Esophagus muscularis mucosa (tissue), 4 donors: ENCODE measurements at regions not wholly inside any gene's neighbourhood (a gene's known extent, or its start where the extent isn't known, plus 50 kb on each side); places are given as distances from the start of the nearest gene placed in this dataset.

Experiments
- DNase-seq: peaks from one replicate; pipeline ENCODE4 v3.0.0-alpha.2; 2017; ENCODE audit errors: extremely low spot score
- H3K27ac ChIP-seq, 4 donors: fragments of 200-600 bp; sonication (generic); replicated peaks in 1 of 4; 1 replicate in 3 of 4; 2 replicates in 1 of 4; pipeline ENCODE4 v1.5.1; 2016 to 2019; ENCODE audit warnings: mild to moderate bottlenecking in 1 of 4
- H3K27me3 ChIP-seq, 4 donors: fragments of 200-600 bp; sonication (generic); one replicate each; pipeline versions ENCODE4 v1.5.1 to v1.6.0; 2016 to 2019
- H3K36me3 ChIP-seq, 4 donors: fragments of 200-600 bp; sonication (generic); one replicate each; pipeline ENCODE4 v1.5.1; 2016 to 2019
- H3K4me1 ChIP-seq, 4 donors: fragments of 200-600 bp; sonication (generic); one replicate each; pipeline ENCODE4 v1.5.1; 2016 to 2019
- H3K4me3 ChIP-seq, 4 donors: fragments of 200-600 bp; sonication (generic); 1 replicate in 2 of 4; 2 replicates in 2 of 4; pipeline ENCODE4 v1.5.1; 2016 to 2019; ENCODE audit warnings: mild to moderate bottlenecking in 4 of 4, moderate library complexity in 1 of 4
- H3K9me3 ChIP-seq, 4 donors: fragments of 200-600 bp; sonication (generic); 1 replicate in 3 of 4; 2 replicates in 1 of 4; pipeline ENCODE4 v1.5.1; 2016 to 2019
- CTCF ChIP-seq, 3 experiments: fragments of 200-600 bp in 2 of 3; fragments of 450-650 bp in 1 of 3; sonication (generic) in 2 of 3; IDR thresholded peaks; one replicate each; pipeline ENCODE4 v1.5.1; 2017 to 2019; ENCODE audit warnings: antibody characterized with exemption in 3 of 3, mild to moderate bottlenecking in 2 of 3, moderate library complexity in 1 of 3
- EP300 ChIP-seq: sonication (generic); formaldehyde crosslinking; IDR thresholded peaks from one replicate; pipeline ENCODE4 v1.6.1; 2017; ENCODE audit warnings: antibody characterized with exemption
- POLR2A ChIP-seq: fragments of 450-650 bp; IDR thresholded peaks from one replicate; pipeline ENCODE4 v1.6.1; 2017; ENCODE audit warnings: antibody characterized with exemption, moderate library complexity, mild to moderate bottlenecking, low read depth
- POLR2AphosphoS5 ChIP-seq, 2 donors: sonication (generic); formaldehyde crosslinking; IDR thresholded peaks; one replicate each; pipeline ENCODE4 v1.6.1; 2017; ENCODE audit warnings: antibody characterized with exemption in 2 of 2
- WGBS: methylation state at CpG from one replicate; pipeline ENCODE4 v1.1.5; 2018; 5-methylcytosine and 5-hydroxymethylcytosine counted together
- intact Hi-C: fragments of 100-400 bp; cut with DNase I; formaldehyde crosslinking; loops from one replicate; pipeline ENCODE4 v1.15.1; 2023

- no peak overlapping the region for H3K4me3 ChIP-seq
- TF ChIP-seq CTCF (IDR thresholded peaks at IDR 0.05), result no peak
- TF ChIP-seq POLR2A, result no peak
- no peak for TF ChIP-seq POLR2AphosphoS5 (IDR thresholded peaks at IDR 0.05)
- no peak for TF ChIP-seq EP300
- no peaks in the 10 kb centered on the region for H3K27me3 ChIP-seq
- WGBS, result 94% methylated on average over 10 of the region's 11 CpGs
- intact Hi-C loops, result no loop called here
- H3K27ac ChIP-seq, result no peak overlapping the region
- no peaks in the 10 kb centered on the region for H3K36me3 ChIP-seq
- H3K9me3 ChIP-seq, result peaks cover 0 to 58% (median 21%) of the 10 kb centered on the region in 4 donors
- no peak for DNase-seq
- H3K4me1 ChIP-seq, result no peaks in the 10 kb centered on the region
Observed at GRCh38 chr15:25192651-25193050, 237.9 kb downstream of the SNRPN start.

- Histone ChIP-seq H3K4me3 (no peak overlapping the region), H3K9me3 (peaks cover 0 to 35% (median 11%) of the 10 kb centered on the region in 4 donors), H3K4me1 (no peaks in the 10 kb centered on the region), H3K36me3 (no peaks in the 10 kb centered on the region), H3K27me3 (no peaks in the 10 kb centered on the region), H3K27ac (no peak overlapping the region)
- no peak for DNase-seq
- 40% methylated on average over 1 of the region's 5 CpGs for WGBS
- TF ChIP-seq POLR2AphosphoS5 (IDR thresholded peaks at IDR 0.05), result no peak
- TF ChIP-seq EP300, result no peak
- no peak for TF ChIP-seq CTCF (IDR thresholded peaks at IDR 0.05)
- no peak for TF ChIP-seq POLR2A
- intact Hi-C loops, result no loop called here
Observed at GRCh38 chr15:25207369-25207768, 231.5 kb downstream of the UBE3A start.

GRCh38 chr15:25208735-25209134 is 230.1 kb downstream of the UBE3A start:
- no peak overlapping the region for H3K27ac ChIP-seq
- DNase-seq, result no peak
- intact Hi-C loops, result no loop called here
- 60% methylated on average over 1 of the region's 7 CpGs for WGBS
- H3K4me1 ChIP-seq, result no peaks in the 10 kb centered on the region
- peaks cover 0 to 35% (median 14%) of the 10 kb centered on the region in 4 donors for H3K9me3 ChIP-seq
- H3K27me3 ChIP-seq, result no peaks in the 10 kb centered on the region
- TF ChIP-seq EP300 (no peak), POLR2A (no peak), POLR2AphosphoS5 (IDR thresholded peaks at IDR 0.05) (no peak), CTCF (IDR thresholded peaks at IDR 0.05) (no peak)
- H3K36me3 ChIP-seq, result no peaks in the 10 kb centered on the region
- no peak overlapping the region for H3K4me3 ChIP-seq

GRCh38 chr15:25220834-25221233 is 218.0 kb downstream of the UBE3A start:
- Histone ChIP-seq H3K27ac (no peak overlapping the region), H3K4me1 (no peaks in the 10 kb centered on the region), H3K36me3 (no peaks in the 10 kb centered on the region), H3K4me3 (no peak overlapping the region), H3K27me3 (no peaks in the 10 kb centered on the region), H3K9me3 (peaks cover 0 to 28% (median 12%) of the 10 kb centered on the region in 4 donors)
- intact Hi-C loops, result no loop called here
- WGBS, result 92% methylated on average over 5 of the region's 5 CpGs
- no peak for DNase-seq
- no peak for TF ChIP-seq POLR2AphosphoS5 (IDR thresholded peaks at IDR 0.05)
- no peak for TF ChIP-seq POLR2A
- no peak for TF ChIP-seq EP300
- TF ChIP-seq CTCF (IDR thresholded peaks at IDR 0.05), result no peak

GRCh38 chr15:25224396-25224795 is 214.4 kb downstream of the UBE3A start:
- Histone ChIP-seq H3K27ac (no peak overlapping the region), H3K27me3 (no peaks in the 10 kb centered on the region), H3K9me3 (peaks cover 0 to 24% (median 8%) of the 10 kb centered on the region in 4 donors), H3K4me1 (no peaks in the 10 kb centered on the region), H3K36me3 (no peaks in the 10 kb centered on the region), H3K4me3 (no peak overlapping the region)
- TF ChIP-seq CTCF (IDR thresholded peaks at IDR 0.05) (no peak), EP300 (no peak), POLR2A (no peak), POLR2AphosphoS5 (IDR thresholded peaks at IDR 0.05) (no peak)
- intact Hi-C loops, result no loop called here
- 79% methylated on average over 2 of the region's 5 CpGs for WGBS
- no peak for DNase-seq
